ENCODE measurements at regions not wholly inside any gene's neighbourhood (a gene's known extent, or its start where the extent isn't known, plus 50 kb on each side); places are given as distances from the start of the nearest gene placed in this dataset.
"Not testable (repeated sequence)": the region's sequence is repeated elsewhere in the genome, so short reads cannot be mapped to it uniquely, and the experiment has no call there.

DNA sequence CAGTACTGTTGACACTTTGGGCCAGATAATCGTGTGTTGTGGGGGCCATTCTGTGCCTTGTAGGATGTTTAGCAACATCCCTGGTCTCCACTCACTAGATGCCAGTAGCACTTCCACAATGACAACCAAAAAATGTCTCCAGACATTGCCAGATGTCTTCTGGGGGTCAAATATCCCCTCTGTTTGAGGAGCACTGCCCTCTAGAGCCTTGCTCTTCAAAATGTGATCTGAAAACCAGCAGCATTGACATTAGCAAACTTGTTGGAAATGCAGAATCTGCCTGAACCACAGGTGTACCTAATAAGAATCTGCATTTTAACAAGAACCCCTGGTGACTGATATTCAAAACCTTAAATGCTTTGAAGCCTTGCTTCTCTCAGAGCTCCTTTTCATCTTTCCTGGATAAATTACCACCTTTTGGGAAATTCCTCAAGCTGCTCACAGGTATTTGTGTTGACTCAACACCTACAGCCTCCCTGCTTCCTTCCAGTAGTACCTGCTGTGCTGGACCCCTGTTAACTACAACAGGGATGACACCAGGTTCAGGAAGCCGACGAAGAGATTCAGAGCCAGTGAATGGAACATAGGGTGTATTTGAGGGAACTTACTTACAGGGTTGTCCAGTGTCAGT is 459.0 kb upstream of the NR3C2 start:
- Histone ChIP-seq H3K9me2 (replicated peaks; ENCODE audit: insufficient read depth, low read length) (no peaks in the 10 kb centered on the region), H3K36me3 (ENCODE audit: low read length) (no peaks in the 10 kb centered on the region), H3K9me3 (ENCODE audit: insufficient read depth, low read length) (no peaks in the 10 kb centered on the region), H3K27ac (ENCODE audit: low read depth, low read length) (no peak overlapping the region), H3K27me3 (ENCODE audit: low read length) (no peaks in the 10 kb centered on the region), H3K79me2 (ENCODE audit: insufficient read depth, low read length) (no peaks in the 10 kb centered on the region), H3K9ac (ENCODE audit: low read length) (no peak overlapping the region), H2AFZ (ENCODE audit: low read depth, low read length, severe bottlenecking) (no peak overlapping the region), H4K20me1 (ENCODE audit: low read depth, low read length) (no peaks in the 10 kb centered on the region), H3K4me3 (ENCODE audit: insufficient read depth, low read length, poor library complexity, severe bottlenecking) (no peak overlapping the region), H3F3A (ENCODE audit: insufficient read depth) (no peaks in the 10 kb centered on the region), H3K4me2 (ENCODE audit: low read depth, low read length, poor library complexity, severe bottlenecking) (no peak overlapping the region)
- no peak for TF ChIP-seq EZH2phosphoT487 (conservative IDR thresholded peaks at IDR 0.05; ENCODE audit: low read length)
- TF ChIP-seq, protein P1, sequence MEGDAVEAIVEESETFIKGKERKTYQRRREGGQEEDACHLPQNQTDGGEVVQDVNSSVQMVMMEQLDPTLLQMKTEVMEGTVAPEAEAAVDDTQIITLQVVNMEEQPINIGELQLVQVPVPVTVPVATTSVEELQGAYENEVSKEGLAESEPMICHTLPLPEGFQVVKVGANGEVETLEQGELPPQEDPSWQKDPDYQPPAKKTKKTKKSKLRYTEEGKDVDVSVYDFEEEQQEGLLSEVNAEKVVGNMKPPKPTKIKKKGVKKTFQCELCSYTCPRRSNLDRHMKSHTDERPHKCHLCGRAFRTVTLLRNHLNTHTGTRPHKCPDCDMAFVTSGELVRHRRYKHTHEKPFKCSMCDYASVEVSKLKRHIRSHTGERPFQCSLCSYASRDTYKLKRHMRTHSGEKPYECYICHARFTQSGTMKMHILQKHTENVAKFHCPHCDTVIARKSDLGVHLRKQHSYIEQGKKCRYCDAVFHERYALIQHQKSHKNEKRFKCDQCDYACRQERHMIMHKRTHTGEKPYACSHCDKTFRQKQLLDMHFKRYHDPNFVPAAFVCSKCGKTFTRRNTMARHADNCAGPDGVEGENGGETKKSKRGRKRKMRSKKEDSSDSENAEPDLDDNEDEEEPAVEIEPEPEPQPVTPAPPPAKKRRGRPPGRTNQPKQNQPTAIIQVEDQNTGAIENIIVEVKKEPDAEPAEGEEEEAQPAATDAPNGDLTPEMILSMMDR (IDR thresholded peaks at IDR 0.05; ENCODE audit: insufficient read depth, low read length, poor library complexity, severe bottlenecking): no peak

DNA sequence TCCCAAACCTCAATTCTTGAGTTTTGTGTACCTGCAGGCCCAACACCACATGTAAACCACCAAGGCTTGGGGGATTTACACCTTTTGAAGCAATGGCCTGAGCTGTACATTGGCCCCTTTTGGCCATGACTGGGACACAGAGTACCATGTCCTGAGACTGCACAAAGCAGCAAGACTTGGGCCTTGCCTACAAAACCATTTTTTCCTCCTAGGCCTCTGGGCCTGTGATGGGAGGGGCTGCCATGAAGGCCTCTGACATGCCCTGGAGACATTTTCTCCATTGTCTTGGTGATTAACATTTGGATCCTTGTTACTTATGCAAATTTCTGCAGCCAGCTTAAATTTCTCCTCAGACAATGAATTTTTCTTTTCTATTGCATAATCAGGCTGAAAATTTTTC is 455.9 kb upstream of the NR3C2 start:
- H3K9ac ChIP-seq (ENCODE audit: low read length); H3K4me3 ChIP-seq (ENCODE audit: insufficient read depth, low read length, poor library complexity, severe bottlenecking); H3K4me2 ChIP-seq (ENCODE audit: low read depth, low read length, poor library complexity, severe bottlenecking); H3K27ac ChIP-seq (ENCODE audit: low read depth, low read length); H3K9me3 ChIP-seq (ENCODE audit: insufficient read depth, low read length); H3K27me3 ChIP-seq (ENCODE audit: low read length); H3K36me3 ChIP-seq (ENCODE audit: low read length); H3F3A ChIP-seq (ENCODE audit: insufficient read depth); H3K9me2 ChIP-seq (replicated peaks; ENCODE audit: insufficient read depth, low read length); H4K20me1 ChIP-seq (ENCODE audit: low read depth, low read length); H2AFZ ChIP-seq (ENCODE audit: low read depth, low read length, severe bottlenecking); H3K79me2 ChIP-seq (ENCODE audit: insufficient read depth, low read length): not testable (repeated sequence)

DNA sequence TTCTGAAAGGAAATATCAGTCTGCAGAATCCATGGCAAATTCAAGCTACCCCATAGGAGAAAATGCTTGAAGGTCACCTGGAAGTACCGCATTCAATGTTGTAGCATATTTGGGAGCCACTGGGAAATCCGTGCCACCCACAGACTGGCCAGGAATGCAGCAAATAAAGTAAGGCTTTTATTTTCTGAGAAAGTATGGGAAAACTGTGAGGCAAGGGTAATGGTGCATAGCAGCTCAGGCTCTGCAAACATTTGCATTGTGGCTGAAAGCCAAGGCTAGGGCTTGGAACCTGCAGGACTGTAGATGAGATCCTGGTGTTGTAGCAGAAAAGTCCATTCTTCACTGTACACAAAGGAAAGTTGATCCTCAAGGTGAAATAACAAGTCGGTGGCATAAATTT is 450.9 kb upstream of the NR3C2 start:
- no peak overlapping the region for H2AFZ ChIP-seq (ENCODE audit: low read depth, low read length, severe bottlenecking)

DNA sequence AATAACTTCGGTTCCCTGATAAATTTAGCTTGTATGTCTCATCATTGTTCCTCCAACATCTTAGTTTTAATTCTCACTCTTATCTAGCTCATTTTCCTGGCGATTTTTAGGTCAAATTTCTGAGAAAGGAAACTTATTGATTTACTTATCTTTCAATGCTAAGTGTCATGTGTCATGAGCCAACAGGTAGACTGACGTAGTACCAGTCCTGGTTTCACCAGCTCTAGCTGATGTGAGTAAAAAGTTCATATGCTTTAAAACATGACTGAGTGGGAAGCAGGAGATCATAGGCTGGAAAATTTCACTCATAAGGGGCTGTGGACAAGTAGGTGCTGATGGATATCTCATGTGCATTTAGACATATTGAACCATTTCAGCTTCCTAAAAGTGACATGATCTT is 441.7 kb upstream of the NR3C2 start:
- TF ChIP-seq, protein P1 (IDR thresholded peaks at IDR 0.05; ENCODE audit: insufficient read depth, low read length, poor library complexity, severe bottlenecking): no peak
- TF ChIP-seq EZH2phosphoT487 (conservative IDR thresholded peaks at IDR 0.05; ENCODE audit: low read length): no peak
- Histone ChIP-seq H3K9ac (ENCODE audit: low read length) (no peak overlapping the region), H3K36me3 (ENCODE audit: low read length) (no peaks in the 10 kb centered on the region), H2AFZ (ENCODE audit: low read depth, low read length, severe bottlenecking) (no peak overlapping the region), H3K9me2 (replicated peaks; ENCODE audit: insufficient read depth, low read length) (no peaks in the 10 kb centered on the region), H3K27me3 (ENCODE audit: low read length) (no peaks in the 10 kb centered on the region), H3F3A (ENCODE audit: insufficient read depth) (no peaks in the 10 kb centered on the region), H4K20me1 (ENCODE audit: low read depth, low read length) (no peaks in the 10 kb centered on the region), H3K4me3 (ENCODE audit: insufficient read depth, low read length, poor library complexity, severe bottlenecking) (no peak overlapping the region), H3K9me3 (ENCODE audit: insufficient read depth, low read length) (no peaks in the 10 kb centered on the region), H3K27ac (ENCODE audit: low read depth, low read length) (no peak overlapping the region), H3K4me2 (ENCODE audit: low read depth, low read length, poor library complexity, severe bottlenecking) (no peak overlapping the region), H3K79me2 (ENCODE audit: insufficient read depth, low read length) (no peaks in the 10 kb centered on the region)

More for the DNA sequence above, 450.9 kb upstream of the NR3C2 start:
- H3K36me3 ChIP-seq (ENCODE audit: low read length): no peaks in the 10 kb centered on the region
- no peak overlapping the region for H3K4me3 ChIP-seq (ENCODE audit: insufficient read depth, low read length, poor library complexity, severe bottlenecking)
- H4K20me1 ChIP-seq (ENCODE audit: low read depth, low read length): no peaks in the 10 kb centered on the region
- H3K79me2 ChIP-seq (ENCODE audit: insufficient read depth, low read length): no peaks in the 10 kb centered on the region
- H3K27ac ChIP-seq (ENCODE audit: low read depth, low read length): no peak overlapping the region
- H3F3A ChIP-seq (ENCODE audit: insufficient read depth): no peaks in the 10 kb centered on the region
- H3K27me3 ChIP-seq (ENCODE audit: low read length): no peaks in the 10 kb centered on the region
- no peak for TF ChIP-seq EZH2phosphoT487 (conservative IDR thresholded peaks at IDR 0.05; ENCODE audit: low read length)
- TF ChIP-seq, protein P1 (IDR thresholded peaks at IDR 0.05; ENCODE audit: insufficient read depth, low read length, poor library complexity, severe bottlenecking): no peak
- no peak overlapping the region for H3K9ac ChIP-seq (ENCODE audit: low read length)
- H3K9me3 ChIP-seq (ENCODE audit: insufficient read depth, low read length): no peaks in the 10 kb centered on the region
- H3K9me2 ChIP-seq (replicated peaks; ENCODE audit: insufficient read depth, low read length): no peaks in the 10 kb centered on the region
- H3K4me2 ChIP-seq (ENCODE audit: low read depth, low read length, poor library complexity, severe bottlenecking): no peak overlapping the region
